ENCODE measurements at regions not wholly inside any gene's neighbourhood (a gene's known extent, or its start where the extent isn't known, plus 50 kb on each side); places are given as distances from the start of the nearest gene placed in this dataset.

- no peak for TF ChIP-seq CTCF (conservative IDR thresholded peaks at IDR 0.05)
- no peak for TF ChIP-seq ZFX (IDR thresholded peaks at IDR 0.05)
Measured at GRCh38 chr15:93519599-93519998, 430.6 kb upstream of the RGMA start.

Measured in C4-2B (cell line).